Breast epithelium (tissue), 4 donors: ENCODE measurements at regions not wholly inside any gene's neighbourhood (a gene's known extent, or its start where the extent isn't known, plus 50 kb on each side); places are given as distances from the start of the nearest gene placed in this dataset.

Experiments used
- DNase-seq, 2 donors: peaks; one replicate each; pipeline ENCODE4 v3.0.0-alpha.2; 2019; ENCODE audit warnings: low spot score in 2 of 2
- H3K27ac ChIP-seq, 2 donors: fragments of 200-600 bp; sonication (generic) in 1 of 2; one replicate each; pipeline ENCODE4 v1.5.1; 2016 to 2019; ENCODE audit warnings: mild to moderate bottlenecking in 1 of 2
- H3K27me3 ChIP-seq, 2 donors: fragments of 200-600 bp; sonication (generic) in 1 of 2; one replicate each; pipeline versions ENCODE4 v1.5.1 to v1.6.0; 2017 to 2019; ENCODE audit warnings: control low read depth in 1 of 2, mild to moderate bottlenecking in 1 of 2
- H3K36me3 ChIP-seq: fragments of 200-600 bp; one replicate; pipeline ENCODE4 v1.5.1; 2019
- H3K4me1 ChIP-seq, 2 donors: fragments of 200-600 bp; sonication (generic); one replicate each; pipeline ENCODE4 v1.5.1; 2016 to 2019; ENCODE audit warnings: control low read depth in 1 of 2
- H3K4me3 ChIP-seq, 3 donors: fragments of 200-600 bp; sonication (generic); 1 replicate in 2 of 3; 2 replicates in 1 of 3; pipeline ENCODE4 v1.5.1; 2016 to 2019; ENCODE audit warnings: mild to moderate bottlenecking in 3 of 3, moderate library complexity in 2 of 3
- H3K9me3 ChIP-seq, 2 donors: fragments of 200-600 bp; sonication (generic) in 1 of 2; one replicate each; pipeline ENCODE4 v1.5.1; 2016 to 2019; ENCODE audit warnings: control low read depth in 1 of 2
- POLR2A ChIP-seq: fragments of 450-650 bp; IDR thresholded peaks from one replicate; pipeline ENCODE4 v1.6.1; 2016; ENCODE audit warnings: antibody characterized with exemption, mild to moderate bottlenecking, moderate library complexity
- POLR2AphosphoS5 ChIP-seq, 3 donors: sonication (generic); formaldehyde crosslinking; IDR thresholded peaks; one replicate each; pipeline ENCODE4 v1.6.1; 2017; ENCODE audit warnings: antibody characterized with exemption in 3 of 3
- intact Hi-C: fragments of 100-400 bp; cut with DNase I; formaldehyde crosslinking; loops from one replicate; pipeline ENCODE4 v1.15.1; 2023; ENCODE audit warnings: low total_unique reads
- TF ChIP-seq, protein P1 (sequence below), 3 donors: fragments of 450-650 bp; IDR thresholded peaks; one replicate each; pipeline ENCODE4 v1.5.1; 2016 to 2017; ENCODE audit warnings: antibody characterized with exemption in 3 of 3, mild to moderate bottlenecking in 3 of 3, moderate library complexity in 3 of 3

DNA sequence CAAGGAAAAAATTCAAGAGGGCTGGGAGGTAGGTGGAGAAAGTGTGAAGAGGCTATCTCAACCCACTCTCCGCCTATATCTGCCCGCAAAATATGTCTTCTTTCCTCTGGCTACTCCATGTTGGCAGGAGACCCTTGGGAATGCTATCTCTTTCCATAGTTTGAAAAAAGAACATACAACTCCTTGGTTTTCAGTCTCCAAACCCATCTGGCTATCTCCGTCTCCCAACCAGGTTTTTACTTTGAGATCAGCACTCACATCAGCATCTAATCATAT lies 109.9 kb upstream of the IFNE start:
- H3K4me3 ChIP-seq = no peak overlapping the region
- TF ChIP-seq POLR2A (no peak), POLR2AphosphoS5 (IDR thresholded peaks at IDR 0.05) (no peak)
- TF ChIP-seq, protein P1, sequence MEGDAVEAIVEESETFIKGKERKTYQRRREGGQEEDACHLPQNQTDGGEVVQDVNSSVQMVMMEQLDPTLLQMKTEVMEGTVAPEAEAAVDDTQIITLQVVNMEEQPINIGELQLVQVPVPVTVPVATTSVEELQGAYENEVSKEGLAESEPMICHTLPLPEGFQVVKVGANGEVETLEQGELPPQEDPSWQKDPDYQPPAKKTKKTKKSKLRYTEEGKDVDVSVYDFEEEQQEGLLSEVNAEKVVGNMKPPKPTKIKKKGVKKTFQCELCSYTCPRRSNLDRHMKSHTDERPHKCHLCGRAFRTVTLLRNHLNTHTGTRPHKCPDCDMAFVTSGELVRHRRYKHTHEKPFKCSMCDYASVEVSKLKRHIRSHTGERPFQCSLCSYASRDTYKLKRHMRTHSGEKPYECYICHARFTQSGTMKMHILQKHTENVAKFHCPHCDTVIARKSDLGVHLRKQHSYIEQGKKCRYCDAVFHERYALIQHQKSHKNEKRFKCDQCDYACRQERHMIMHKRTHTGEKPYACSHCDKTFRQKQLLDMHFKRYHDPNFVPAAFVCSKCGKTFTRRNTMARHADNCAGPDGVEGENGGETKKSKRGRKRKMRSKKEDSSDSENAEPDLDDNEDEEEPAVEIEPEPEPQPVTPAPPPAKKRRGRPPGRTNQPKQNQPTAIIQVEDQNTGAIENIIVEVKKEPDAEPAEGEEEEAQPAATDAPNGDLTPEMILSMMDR (IDR thresholded peaks at IDR 0.05) = no peak
- H3K9me3 ChIP-seq = no peaks in the 10 kb centered on the region
- H3K36me3 ChIP-seq = no peaks in the 10 kb centered on the region
- DNase-seq = no peak
- intact Hi-C loops = no loop called here
- H3K27ac ChIP-seq = peak overlapping the region in 1 of 2 donors; percentile 35
- H3K27me3 ChIP-seq = no peaks in the 10 kb centered on the region
- H3K4me1 ChIP-seq = no peaks in the 10 kb centered on the region

- H3K27me3 ChIP-seq = no peaks in the 10 kb centered on the region
- H3K4me3 ChIP-seq = no peak overlapping the region
- no peaks in the 10 kb centered on the region for H3K9me3 ChIP-seq
- intact Hi-C loops = no loop called here
- no peak for DNase-seq
- TF ChIP-seq POLR2A = no peak
- TF ChIP-seq, protein P1 (IDR thresholded peaks at IDR 0.05) = no peak
- TF ChIP-seq POLR2AphosphoS5 (IDR thresholded peaks at IDR 0.05) = no peak
- no peak overlapping the region for H3K27ac ChIP-seq
- no peaks in the 10 kb centered on the region for H3K4me1 ChIP-seq
- H3K36me3 ChIP-seq = no peaks in the 10 kb centered on the region
Observed at GRCh38 chr9:21597284-21597683, 115.2 kb upstream of the IFNE start.

DNA sequence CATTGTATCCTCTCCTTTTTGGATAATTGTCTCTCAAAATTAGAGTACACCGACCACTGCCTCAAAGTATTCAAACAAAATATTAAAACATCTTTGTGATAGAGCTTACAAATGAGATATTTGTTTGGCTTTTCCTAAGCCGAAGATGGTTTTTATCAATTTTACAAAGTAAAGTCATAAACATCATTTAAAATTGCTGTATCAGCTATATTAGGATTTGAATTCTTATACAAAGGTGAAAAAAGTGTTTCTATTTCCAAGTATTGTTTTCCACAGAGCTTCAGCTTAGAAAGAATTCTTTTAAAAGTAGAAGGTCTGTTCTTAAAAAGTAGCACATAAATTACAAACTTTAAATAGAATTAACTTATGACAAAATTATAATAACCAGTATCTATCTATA lies 116.6 kb upstream of the IFNE start:
- Histone ChIP-seq H3K36me3 (no peaks in the 10 kb centered on the region), H3K4me1 (no peaks in the 10 kb centered on the region), H3K4me3 (no peak overlapping the region), H3K27me3 (no peaks in the 10 kb centered on the region), H3K27ac (no peak overlapping the region), H3K9me3 (no peaks in the 10 kb centered on the region)
- DNase-seq = no peak
- intact Hi-C loops = no loop called here
- TF ChIP-seq POLR2AphosphoS5 (IDR thresholded peaks at IDR 0.05) (no peak), POLR2A (no peak)
- TF ChIP-seq, protein P1 (IDR thresholded peaks at IDR 0.05) = no peak

GRCh38 chr9:21605489-21605931 lies 123.4 kb upstream of the IFNE start:
- Histone ChIP-seq H3K4me3 (no peak overlapping the region), H3K27ac (no peak overlapping the region), H3K36me3 (no peaks in the 10 kb centered on the region), H3K4me1 (no peaks in the 10 kb centered on the region), H3K9me3 (no peaks in the 10 kb centered on the region), H3K27me3 (no peaks in the 10 kb centered on the region)
- no peak for DNase-seq
- TF ChIP-seq POLR2A = no peak
- TF ChIP-seq POLR2AphosphoS5 (IDR thresholded peaks at IDR 0.05) = no peak
- TF ChIP-seq, protein P1 (IDR thresholded peaks at IDR 0.05) = no peak
- intact Hi-C loops = no loop called here

DNA sequence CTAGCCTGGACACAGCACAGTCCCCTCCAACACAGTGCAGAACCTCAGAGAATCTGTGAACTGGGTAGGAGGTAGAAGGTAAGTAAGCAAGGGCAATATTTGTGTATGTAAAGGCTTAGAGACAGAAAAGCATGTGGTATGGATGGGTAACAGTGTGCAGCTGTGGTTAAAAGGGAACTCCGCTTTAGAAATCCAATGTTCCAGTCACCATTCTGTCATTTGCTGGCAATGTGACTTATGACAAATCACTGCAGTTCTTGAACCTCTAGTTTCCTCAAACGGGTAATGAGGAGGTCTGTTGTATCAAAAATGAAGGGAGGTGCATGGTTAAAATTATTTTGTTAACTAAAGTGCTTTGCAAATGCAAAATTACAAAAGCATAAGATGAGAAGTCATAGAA lies 125.5 kb upstream of the IFNE start:
- no peak for TF ChIP-seq POLR2AphosphoS5 (IDR thresholded peaks at IDR 0.05)
- TF ChIP-seq POLR2A = no peak
- TF ChIP-seq, protein P1 (IDR thresholded peaks at IDR 0.05) = no peak
- Histone ChIP-seq H3K27me3 (no peaks in the 10 kb centered on the region), H3K4me1 (no peaks in the 10 kb centered on the region), H3K27ac (no peak overlapping the region), H3K36me3 (no peaks in the 10 kb centered on the region), H3K9me3 (no peaks in the 10 kb centered on the region), H3K4me3 (no peak overlapping the region)
- intact Hi-C loops = no loop called here
- DNase-seq = no peak
